ENCODE measurements at regions not wholly inside any gene's neighbourhood (a gene's known extent, or its start where the extent isn't known, plus 50 kb on each side); places are given as distances from the start of the nearest gene placed in this dataset.
"Not testable (repeated sequence)": the region's sequence is repeated elsewhere in the genome, so short reads cannot be mapped to it uniquely, and the experiment has no call there.

DNA sequence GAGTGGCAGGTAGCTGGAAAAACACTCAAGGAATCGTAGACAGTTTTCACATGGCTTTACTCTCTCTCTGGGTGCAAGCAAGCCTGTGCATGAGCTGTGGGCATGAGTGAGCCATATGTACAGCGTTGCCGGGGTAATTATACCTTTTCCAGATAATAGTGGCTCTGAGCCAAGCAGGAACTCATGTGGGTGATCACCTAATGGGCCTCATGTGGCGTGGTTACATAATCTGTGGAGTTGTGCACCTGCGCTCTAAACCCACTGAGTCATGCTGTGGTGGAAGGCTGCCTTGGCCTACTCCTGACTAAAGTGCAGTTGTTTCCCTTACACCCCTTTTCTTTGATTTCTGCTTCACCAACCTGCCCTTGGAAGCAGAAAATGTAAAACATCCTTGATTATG lies 1564.5 kb upstream of the PCDH10 start:
- 92% methylated on average over 5 of the region's 5 CpGs for WGBS

GRCh38 chr4:131595140-131595539 lies 1554.0 kb upstream of the PCDH10 start:
- Histone ChIP-seq H3K27ac (ENCODE audit: low read depth in 1 of 2, low read length in 1 of 2) (no peak overlapping the region), H3K27me3 (ENCODE audit: control insufficient read depth in 2 of 2, insufficient read depth in 1 of 2, low read length in 1 of 2) (no peaks in the 10 kb centered on the region), H3K9me3 (ENCODE audit: control insufficient read depth in 2 of 2, insufficient read depth in 1 of 2, low read length in 1 of 2) (no peaks in the 10 kb centered on the region), H3K4me3 (ENCODE audit: low read length in 2 of 2) (no peak overlapping the region), H3K4me1 (ENCODE audit: control insufficient read depth in 2 of 2, insufficient read depth in 2 of 2, low read length in 2 of 2) (no peaks in the 10 kb centered on the region), H3K36me3 (ENCODE audit: control insufficient read depth in 2 of 2, insufficient read depth in 2 of 2, low read length in 1 of 2) (no peaks in the 10 kb centered on the region)
- 97% methylated on average over 2 of the region's 2 CpGs for WGBS
- DNase-seq (ENCODE audit: low read depth in 6 of 9, low spot score in 9 of 9): no peak

More for the DNA sequence above, 1564.5 kb upstream of the PCDH10 start:
- no peaks in the 10 kb centered on the region for H3K4me1 ChIP-seq (ENCODE audit: control insufficient read depth in 2 of 2, insufficient read depth in 2 of 2, low read length in 2 of 2)
- H3K4me3 ChIP-seq (ENCODE audit: low read length in 2 of 2): no peak overlapping the region
- no peak overlapping the region for H3K27ac ChIP-seq (ENCODE audit: low read depth in 1 of 2, low read length in 1 of 2)
- no peak for DNase-seq (ENCODE audit: low read depth in 6 of 9, low spot score in 9 of 9)
- H3K27me3 ChIP-seq (ENCODE audit: control insufficient read depth in 2 of 2, insufficient read depth in 1 of 2, low read length in 1 of 2): no peaks in the 10 kb centered on the region
- H3K36me3 ChIP-seq (ENCODE audit: control insufficient read depth in 2 of 2, insufficient read depth in 2 of 2, low read length in 1 of 2): no peaks in the 10 kb centered on the region
- H3K9me3 ChIP-seq (ENCODE audit: control insufficient read depth in 2 of 2, insufficient read depth in 1 of 2, low read length in 1 of 2): peaks cover 0 to 5% of the 10 kb centered on the region in 2 donors

- 82% methylated on average over 1 of the region's 1 CpG for WGBS
- H3K27ac ChIP-seq (ENCODE audit: low read depth in 1 of 2, low read length in 1 of 2): no peak overlapping the region
- DNase-seq (ENCODE audit: low read depth in 6 of 9, low spot score in 9 of 9): no peak
- no peaks in the 10 kb centered on the region for H3K4me1 ChIP-seq (ENCODE audit: control insufficient read depth in 2 of 2, insufficient read depth in 2 of 2, low read length in 2 of 2)
- no peaks in the 10 kb centered on the region for H3K36me3 ChIP-seq (ENCODE audit: control insufficient read depth in 2 of 2, insufficient read depth in 2 of 2, low read length in 1 of 2)
- H3K9me3 ChIP-seq (ENCODE audit: control insufficient read depth in 2 of 2, insufficient read depth in 1 of 2, low read length in 1 of 2): no peaks in the 10 kb centered on the region
- H3K27me3 ChIP-seq (ENCODE audit: control insufficient read depth in 2 of 2, insufficient read depth in 1 of 2, low read length in 1 of 2): no peaks in the 10 kb centered on the region
- no peak overlapping the region for H3K4me3 ChIP-seq (ENCODE audit: low read length in 2 of 2)
Observed at GRCh38 chr4:131603705-131604104, 1545.4 kb upstream of the PCDH10 start.

DNA sequence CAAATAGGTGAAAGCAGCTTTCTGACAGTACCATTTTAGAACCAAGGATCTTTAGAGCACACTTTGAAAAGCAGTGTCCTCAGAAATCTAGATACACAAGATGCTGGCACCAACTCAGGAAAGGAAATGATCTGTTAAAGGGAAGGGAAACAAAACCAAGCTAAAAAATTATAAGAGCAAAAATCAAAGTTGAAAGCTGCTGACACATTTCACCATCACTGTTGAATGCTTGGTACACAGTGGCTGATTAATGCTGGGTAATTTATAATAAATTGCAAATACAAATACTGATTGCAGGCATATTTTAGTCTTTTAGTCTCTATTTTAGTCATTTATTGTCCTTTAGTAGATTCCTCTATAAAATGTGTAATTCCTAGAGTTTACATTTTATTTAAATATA lies 1540.1 kb upstream of the PCDH10 start:
- Histone ChIP-seq H3K9me3 (ENCODE audit: control insufficient read depth in 2 of 2, insufficient read depth in 1 of 2, low read length in 1 of 2) (no peaks in the 10 kb centered on the region), H3K27ac (ENCODE audit: low read depth in 1 of 2, low read length in 1 of 2) (no peak overlapping the region), H3K4me3 (ENCODE audit: low read length in 2 of 2) (no peak overlapping the region), H3K4me1 (ENCODE audit: control insufficient read depth in 2 of 2, insufficient read depth in 2 of 2, low read length in 2 of 2) (no peaks in the 10 kb centered on the region), H3K36me3 (ENCODE audit: control insufficient read depth in 2 of 2, insufficient read depth in 2 of 2, low read length in 1 of 2) (no peaks in the 10 kb centered on the region), H3K27me3 (ENCODE audit: control insufficient read depth in 2 of 2, insufficient read depth in 1 of 2, low read length in 1 of 2) (no peaks in the 10 kb centered on the region)
- DNase-seq (ENCODE audit: low read depth in 6 of 9, low spot score in 9 of 9): no peak

- H3K4me3 ChIP-seq (ENCODE audit: low read length in 2 of 2); H3K9me3 ChIP-seq (ENCODE audit: control insufficient read depth in 2 of 2, insufficient read depth in 1 of 2, low read length in 1 of 2); H3K27ac ChIP-seq (ENCODE audit: low read depth in 1 of 2, low read length in 1 of 2); H3K4me1 ChIP-seq (ENCODE audit: control insufficient read depth in 2 of 2, insufficient read depth in 2 of 2, low read length in 2 of 2); H3K36me3 ChIP-seq (ENCODE audit: control insufficient read depth in 2 of 2, insufficient read depth in 2 of 2, low read length in 1 of 2); DNase-seq (ENCODE audit: low read depth in 6 of 9, low spot score in 9 of 9); H3K27me3 ChIP-seq (ENCODE audit: control insufficient read depth in 2 of 2, insufficient read depth in 1 of 2, low read length in 1 of 2): not testable (repeated sequence)
- WGBS: 93% methylated on average over 1 of the region's 1 CpG
Observed at GRCh38 chr4:131610517-131610916, 1538.6 kb upstream of the PCDH10 start.

DNA sequence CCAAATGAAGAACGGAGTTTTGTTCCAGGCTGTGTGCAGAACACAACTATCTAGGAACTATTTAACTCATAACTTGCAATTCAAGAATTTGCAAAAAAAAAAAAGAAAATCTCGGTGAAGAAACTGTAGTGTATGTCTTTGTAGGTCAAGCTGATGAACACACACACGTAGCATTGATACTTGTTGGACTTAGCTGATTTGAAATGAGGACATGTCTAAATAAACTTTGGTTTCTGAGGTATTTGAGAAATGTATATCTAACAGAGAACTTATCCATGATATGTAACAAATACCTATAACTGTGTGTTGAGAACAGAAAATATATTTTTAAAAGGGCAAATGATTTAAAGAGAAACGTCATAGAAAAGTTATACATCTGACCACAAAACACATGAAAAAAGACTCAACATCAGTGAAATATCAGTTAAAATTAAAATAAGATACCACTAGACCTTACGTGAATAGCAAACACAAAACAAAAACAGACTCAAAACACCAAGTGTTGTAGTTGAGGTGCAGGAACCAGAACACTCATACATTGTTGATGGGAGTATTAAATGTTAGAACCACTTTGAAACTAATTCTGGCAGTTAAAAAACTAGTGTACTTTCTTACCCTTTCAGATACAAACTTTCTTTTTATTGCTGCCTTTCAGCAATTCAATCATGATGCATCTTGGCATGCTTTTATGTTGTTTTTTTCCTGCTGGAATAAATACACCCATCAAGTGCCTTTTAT lies 1535.8 kb upstream of the PCDH10 start:
- no peaks in the 10 kb centered on the region for H3K4me1 ChIP-seq (ENCODE audit: control insufficient read depth in 2 of 2, insufficient read depth in 2 of 2, low read length in 2 of 2)
- no peaks in the 10 kb centered on the region for H3K36me3 ChIP-seq (ENCODE audit: control insufficient read depth in 2 of 2, insufficient read depth in 2 of 2, low read length in 1 of 2)
- no peaks in the 10 kb centered on the region for H3K27me3 ChIP-seq (ENCODE audit: control insufficient read depth in 2 of 2, insufficient read depth in 1 of 2, low read length in 1 of 2)
- no peaks in the 10 kb centered on the region for H3K9me3 ChIP-seq (ENCODE audit: control insufficient read depth in 2 of 2, insufficient read depth in 1 of 2, low read length in 1 of 2)
- 93% methylated on average over 5 of the region's 5 CpGs for WGBS
- H3K4me3 ChIP-seq (ENCODE audit: low read length in 2 of 2): no peak overlapping the region
- DNase-seq (ENCODE audit: low read depth in 6 of 9, low spot score in 9 of 9): no peak
- no peak overlapping the region for H3K27ac ChIP-seq (ENCODE audit: low read depth in 1 of 2, low read length in 1 of 2)

GRCh38 chr4:131613824-131614216 lies 1535.3 kb upstream of the PCDH10 start:
- no peaks in the 10 kb centered on the region for H3K36me3 ChIP-seq (ENCODE audit: control insufficient read depth in 2 of 2, insufficient read depth in 2 of 2, low read length in 1 of 2)
- H3K27ac ChIP-seq (ENCODE audit: low read depth in 1 of 2, low read length in 1 of 2): no peak overlapping the region
- no peak for DNase-seq (ENCODE audit: low read depth in 6 of 9, low spot score in 9 of 9)
- H3K27me3 ChIP-seq (ENCODE audit: control insufficient read depth in 2 of 2, insufficient read depth in 1 of 2, low read length in 1 of 2): no peaks in the 10 kb centered on the region
- H3K4me1 ChIP-seq (ENCODE audit: control insufficient read depth in 2 of 2, insufficient read depth in 2 of 2, low read length in 2 of 2): no peaks in the 10 kb centered on the region
- H3K9me3 ChIP-seq (ENCODE audit: control insufficient read depth in 2 of 2, insufficient read depth in 1 of 2, low read length in 1 of 2): no peaks in the 10 kb centered on the region
- no peak overlapping the region for H3K4me3 ChIP-seq (ENCODE audit: low read length in 2 of 2)
- WGBS: 94% methylated on average over 1 of the region's 1 CpG

GRCh38 chr4:131632877-131633276 lies 1516.2 kb upstream of the PCDH10 start:
- no peak for DNase-seq (ENCODE audit: low read depth in 6 of 9, low spot score in 9 of 9)
- no peaks in the 10 kb centered on the region for H3K27me3 ChIP-seq (ENCODE audit: control insufficient read depth in 2 of 2, insufficient read depth in 1 of 2, low read length in 1 of 2)
- H3K36me3 ChIP-seq (ENCODE audit: control insufficient read depth in 2 of 2, insufficient read depth in 2 of 2, low read length in 1 of 2): no peaks in the 10 kb centered on the region
- peaks cover 0 to 11% of the 10 kb centered on the region in 2 donors for H3K9me3 ChIP-seq (ENCODE audit: control insufficient read depth in 2 of 2, insufficient read depth in 1 of 2, low read length in 1 of 2)
- no peak overlapping the region for H3K4me3 ChIP-seq (ENCODE audit: low read length in 2 of 2)
- H3K27ac ChIP-seq (ENCODE audit: low read depth in 1 of 2, low read length in 1 of 2): no peak overlapping the region
- H3K4me1 ChIP-seq (ENCODE audit: control insufficient read depth in 2 of 2, insufficient read depth in 2 of 2, low read length in 2 of 2): no peaks in the 10 kb centered on the region

GRCh38 chr4:131635191-131635590 lies 1513.9 kb upstream of the PCDH10 start:
- no peak overlapping the region for H3K27ac ChIP-seq (ENCODE audit: low read depth in 1 of 2, low read length in 1 of 2)
- no peaks in the 10 kb centered on the region for H3K36me3 ChIP-seq (ENCODE audit: control insufficient read depth in 2 of 2, insufficient read depth in 2 of 2, low read length in 1 of 2)
- no peak for DNase-seq (ENCODE audit: low read depth in 6 of 9, low spot score in 9 of 9)

More at GRCh38 chr4:131635191-131635590, 1513.9 kb upstream of the PCDH10 start:
- peaks cover 0 to 11% of the 10 kb centered on the region in 2 donors for H3K9me3 ChIP-seq (ENCODE audit: control insufficient read depth in 2 of 2, insufficient read depth in 1 of 2, low read length in 1 of 2)
- no peak overlapping the region for H3K4me3 ChIP-seq (ENCODE audit: low read length in 2 of 2)
- no peaks in the 10 kb centered on the region for H3K4me1 ChIP-seq (ENCODE audit: control insufficient read depth in 2 of 2, insufficient read depth in 2 of 2, low read length in 2 of 2)
- no peaks in the 10 kb centered on the region for H3K27me3 ChIP-seq (ENCODE audit: control insufficient read depth in 2 of 2, insufficient read depth in 1 of 2, low read length in 1 of 2)
